B cell (primary cell): ENCODE measurements at regions not wholly inside any gene's neighbourhood (a gene's known extent, or its start where the extent isn't known, plus 50 kb on each side); places are given as distances from the start of the nearest gene placed in this dataset.

ENCODE experiments used
- ATAC-seq: fragments of 200-7000 bp; cut with Tn5 transposase; one replicate; pipeline ENCODE4 v1.10.0; 2021; ENCODE audit warnings: low read depth, mild to moderate bottlenecking, moderate number of reproducible peaks, moderate library complexity
- CTCF ChIA-PET: fragments of 350-600 bp; sonication (Branson Sonifier 250); formaldehyde crosslinking; loops from one replicate; lab custom pipeline; 2021; ENCODE audit warnings: antibody characterized with exemption, inconsistent platforms; lab: Charles Lee
- POLR2A ChIA-PET: fragments of 350-600 bp; sonication (Branson Sonifier 250); formaldehyde crosslinking; loops from one replicate; lab custom pipeline; 2021; ENCODE audit warnings: antibody characterized with exemption; lab: Charles Lee
- DNase-seq: peaks from one replicate; pipeline ENCODE4 v3.0.0; 2013
- H2AFZ ChIP-seq: 2 replicates; pipeline ENCODE4 v1.6.1; 2012; ENCODE audit warnings: mild to moderate bottlenecking, low read depth, low read length; ENCODE audit not compliant: insufficient read depth, poor library complexity, severe bottlenecking
- H3K27ac ChIP-seq, 2 donors: 1 replicate in 1 of 2; 2 replicates in 1 of 2; pipeline ENCODE4 v1.5.1; 2012 to 2013; ENCODE audit warnings: low read length in 2 of 2, mild to moderate bottlenecking in 2 of 2, moderate library complexity in 1 of 2
- H3K27me3 ChIP-seq, 4 experiments: fragments of 200-600 bp in 1 of 4; sonication (generic) in 1 of 4; replicated peaks in 1 of 4; 1 replicate in 2 of 4; 2 replicates in 2 of 4; pipeline versions ENCODE4 v1.6.1 to v1.7.0; 2013 to 2016; ENCODE audit warnings: low read length in 3 of 4, mild to moderate bottlenecking in 2 of 4, mixed read lengths in 1 of 4, moderate library complexity in 1 of 4; ENCODE audit not compliant: insufficient read depth in 4 of 4, control insufficient read depth in 3 of 4; ENCODE audit errors: control extremely low read depth in 1 of 4
- H3K36me3 ChIP-seq, 2 experiments: replicated peaks in 1 of 2; 1 replicate in 1 of 2; 2 replicates in 1 of 2; pipeline versions ENCODE4 v1.6.1 to v1.7.1; 2013; ENCODE audit warnings: low read length in 1 of 2; ENCODE audit not compliant: insufficient read depth in 2 of 2, control insufficient read depth in 1 of 2; ENCODE audit errors: control extremely low read depth in 1 of 2, extremely low read depth in 1 of 2
- H3K4me1 ChIP-seq, 2 donors: fragments of 200-600 bp in 1 of 2; sonication (generic) in 1 of 2; 1 replicate in 1 of 2; 2 replicates in 1 of 2; pipeline versions ENCODE4 v1.5.1 to v1.6.1; 2013 to 2017; ENCODE audit warnings: low read length in 2 of 2; ENCODE audit not compliant: control insufficient read depth in 2 of 2, insufficient read depth in 2 of 2
- H3K4me2 ChIP-seq: replicated peaks from 2 replicates; pipeline ENCODE3; 2012; ENCODE audit warnings: mild to moderate bottlenecking, low read depth, low read length; ENCODE audit not compliant: poor library complexity, severe bottlenecking
- H3K4me3 ChIP-seq, 5 experiments: fragments of 200-600 bp in 1 of 5; sonication (generic) in 1 of 5; 1 replicate in 3 of 5; 2 replicates in 2 of 5; pipeline versions ENCODE4 v1.5.1 to v1.7.0; 2011 to 2016; ENCODE audit warnings: low read length in 4 of 5, mild to moderate bottlenecking in 4 of 5, low read depth in 2 of 5, control low read depth in 1 of 5, moderate library complexity in 1 of 5; ENCODE audit not compliant: insufficient read depth in 1 of 5; ENCODE audit errors: control extremely low read depth in 1 of 5, extremely low read depth in 1 of 5
- H3K79me2 ChIP-seq: fragments of 200-600 bp; sonication (generic); one replicate; pipeline ENCODE4 v1.6.0; 2016; ENCODE audit warnings: low read length; ENCODE audit not compliant: control insufficient read depth, insufficient read depth
- H3K9ac ChIP-seq: fragments of 200-600 bp; sonication (generic); 2 replicates; pipeline ENCODE4 v1.6.1; 2017; ENCODE audit warnings: mild to moderate bottlenecking, low read length, moderate library complexity
- H3K9me3 ChIP-seq, 3 donors: one replicate each; pipeline versions ENCODE4 v1.6.1 to v1.7.1; 2013; ENCODE audit warnings: low read length in 2 of 3; ENCODE audit not compliant: control insufficient read depth in 2 of 3, insufficient read depth in 1 of 3; ENCODE audit errors: control extremely low read depth in 1 of 3
- H4K20me1 ChIP-seq: 2 replicates; pipeline ENCODE4 v1.6.0; 2012; ENCODE audit warnings: mild to moderate bottlenecking, low read length; ENCODE audit not compliant: insufficient read depth, control insufficient read depth, poor library complexity, severe bottlenecking
- H3K27ac Mint-ChIP-seq: one replicate; pipeline ENCODE4 v1.8.0; 2021; ENCODE audit warnings: mixed read lengths
- H3K27me3 Mint-ChIP-seq: one replicate; pipeline ENCODE4 v1.8.0; 2021; ENCODE audit warnings: mixed read lengths
- H3K4me1 Mint-ChIP-seq: one replicate; pipeline ENCODE4 v1.8.0; 2021; ENCODE audit warnings: mixed read lengths
- H3K4me3 Mint-ChIP-seq: one replicate; pipeline ENCODE4 v1.8.0; 2021; ENCODE audit warnings: mixed read lengths
- H3K9me3 Mint-ChIP-seq: one replicate; pipeline ENCODE4 v1.8.0; 2022; ENCODE audit warnings: mixed read lengths; ENCODE audit not compliant: insufficient read depth
- CTCF ChIP-seq: fragments of 200-600 bp; IDR thresholded peaks from one replicate; pipeline ENCODE4 v1.8.0; 2022; ENCODE audit warnings: antibody characterized with exemption, mild to moderate bottlenecking
- EZH2 ChIP-seq: IDR thresholded peaks from 2 replicates; pipeline ENCODE4 v1.6.1; 2012; ENCODE audit warnings: borderline replicate concordance, low read depth, mild to moderate bottlenecking, moderate library complexity, low read length; ENCODE audit not compliant: insufficient read depth, poor library complexity, severe bottlenecking
- WGBS: methylation state at CpG from one replicate; pipeline ENCODE4 v1.1.5; 2013; ENCODE audit warnings: missing lambda C conversion rate; ENCODE audit not compliant: insufficient coverage; 5-methylcytosine and 5-hydroxymethylcytosine counted together
- intact Hi-C: fragments of 100-400 bp; cut with micrococcal nuclease; formaldehyde crosslinking; loops from one replicate; pipeline ENCODE4 v1.10.0; 2022

- H4K20me1 ChIP-seq, result no peaks in the 10 kb centered on the region
- Mint-ChIP-seq H3K27ac (no peak overlapping the region), H3K4me1 (no peaks in the 10 kb centered on the region), H3K27me3 (no peaks in the 10 kb centered on the region), H3K9me3 (no peaks in the 10 kb centered on the region), H3K4me3 (no peak overlapping the region)
- H3K36me3 ChIP-seq, result no peaks in the 10 kb centered on the region
- H3K9me3 ChIP-seq, result no peaks in the 10 kb centered on the region
- no CpG with 5 or more reads among the region's 4 CpGs for WGBS
- no peak overlapping the region for H3K4me2 ChIP-seq
- no peaks in the 10 kb centered on the region for H3K4me1 ChIP-seq
- ChIA-PET CTCF (no interaction called here), POLR2A (no interaction called here)
- H3K79me2 ChIP-seq, result no peaks in the 10 kb centered on the region
- no peak overlapping the region for H2AFZ ChIP-seq
- no peak for TF ChIP-seq CTCF
- no peak for TF ChIP-seq EZH2
- no peak overlapping the region for H3K9ac ChIP-seq
- no peak overlapping the region for H3K4me3 ChIP-seq
- no peak overlapping the region for H3K27ac ChIP-seq
- intact Hi-C loops, result no loop called here
- no peaks in the 10 kb centered on the region for H3K27me3 ChIP-seq
- no peak for ATAC-seq
- no peak for DNase-seq
These were observed 515.3 kb downstream of the EPHB1 start for GRCh38 chr3:135310317-135310716.

GRCh38 chr3:135311699-135312098, 516.6 kb downstream of the EPHB1 start:
- 81% methylated on average over 3 of the region's 5 CpGs for WGBS
- Mint-ChIP-seq H3K4me3 (no peak overlapping the region), H3K27me3 (no peaks in the 10 kb centered on the region), H3K9me3 (no peaks in the 10 kb centered on the region), H3K27ac (no peak overlapping the region), H3K4me1 (no peaks in the 10 kb centered on the region)
- Histone ChIP-seq H4K20me1 (no peaks in the 10 kb centered on the region), H3K9me3 (no peaks in the 10 kb centered on the region), H3K9ac (no peak overlapping the region), H3K36me3 (no peaks in the 10 kb centered on the region), H3K79me2 (no peaks in the 10 kb centered on the region), H3K4me1 (no peaks in the 10 kb centered on the region), H3K4me3 (no peak overlapping the region), H3K4me2 (no peak overlapping the region), H3K27ac (no peak overlapping the region), H2AFZ (no peak overlapping the region), H3K27me3 (no peaks in the 10 kb centered on the region)
- TF ChIP-seq EZH2, result no peak
- TF ChIP-seq CTCF, result no peak
- POLR2A ChIA-PET, result no interaction called here
- intact Hi-C loops, result no loop called here
- DNase-seq, result no peak
- ATAC-seq, result no peak
- CTCF ChIA-PET, result no interaction called here
